ENCODE measurements at regions not wholly inside any gene's neighbourhood (a gene's known extent, or its start where the extent isn't known, plus 50 kb on each side); places are given as distances from the start of the nearest gene placed in this dataset.

GRCh38 chr12:89073027-89073398 is 279.3 kb downstream of the DUSP6 start:
- in situ Hi-C loops (cut with MboI; ENCODE audit: low sequenced_read_pairs), result loop anchor here (25.0 kb wide), 1 partner anchor 264 kb away; no protein-coding TSS in a partner anchor

GRCh38 chr12:89072294-89073026 is 279.8 kb downstream of the DUSP6 start:
- in situ Hi-C loops (cut with MboI; ENCODE audit: low sequenced_read_pairs), result loop anchor here (25.0 kb wide), 1 partner anchor 265 kb away; no protein-coding TSS in a partner anchor

GRCh38 chr12:89070603-89071002 is 281.7 kb downstream of the DUSP6 start:
- in situ Hi-C loops (cut with MboI; ENCODE audit: low sequenced_read_pairs), result loop anchor here (25.0 kb wide), 1 partner anchor 267 kb away; no protein-coding TSS in a partner anchor

GRCh38 chr12:89069431-89069830 is 282.9 kb downstream of the DUSP6 start:
- in situ Hi-C loops (cut with MboI; ENCODE audit: low sequenced_read_pairs), result loop anchor here (25.0 kb wide), 1 partner anchor 268 kb away; no protein-coding TSS in a partner anchor

- in situ Hi-C loops (cut with MboI; ENCODE audit: low sequenced_read_pairs), result loop anchor here (25.0 kb wide), 1 partner anchor 270 kb away; no protein-coding TSS in a partner anchor
Measured at GRCh38 chr12:89067421-89068187, 284.7 kb downstream of the DUSP6 start.

GRCh38 chr12:89064780-89065179 is 287.5 kb downstream of the DUSP6 start:
- in situ Hi-C loops (cut with MboI; ENCODE audit: low sequenced_read_pairs), result loop anchor here (25.0 kb wide), 1 partner anchor 273 kb away; no protein-coding TSS in a partner anchor

GRCh38 chr12:89064151-89064550 is 288.1 kb downstream of the DUSP6 start:
- in situ Hi-C loops (cut with MboI; ENCODE audit: low sequenced_read_pairs), result loop anchor here (25.0 kb wide), 1 partner anchor 273 kb away; no protein-coding TSS in a partner anchor

GRCh38 chr12:89062996-89063395 is 289.3 kb downstream of the DUSP6 start:
- in situ Hi-C loops (cut with MboI; ENCODE audit: low sequenced_read_pairs), result loop anchor here (25.0 kb wide), 1 partner anchor 274 kb away; no protein-coding TSS in a partner anchor

GRCh38 chr12:89059721-89060541 is 292.4 kb downstream of the DUSP6 start:
- in situ Hi-C loops (cut with MboI; ENCODE audit: low sequenced_read_pairs), result loop anchor here (10.0 to 25.0 kb wide), 2 partner anchors 95 to 277 kb away; no protein-coding TSS in a partner anchor

GRCh38 chr12:89059056-89059455 is 293.2 kb downstream of the DUSP6 start:
- in situ Hi-C loops (cut with MboI; ENCODE audit: low sequenced_read_pairs), result loop anchor here (10.0 to 25.0 kb wide), 2 partner anchors 96 to 278 kb away; no protein-coding TSS in a partner anchor

GRCh38 chr12:89058402-89058801 is 293.9 kb downstream of the DUSP6 start:
- in situ Hi-C loops (cut with MboI; ENCODE audit: low sequenced_read_pairs), result loop anchor here (10.0 to 25.0 kb wide), 2 partner anchors 96 to 279 kb away; no protein-coding TSS in a partner anchor

- in situ Hi-C loops (cut with MboI; ENCODE audit: low sequenced_read_pairs), result loop anchor here (10.0 to 25.0 kb wide), 2 partner anchors 101 to 283 kb away; no protein-coding TSS in a partner anchor
Measured at GRCh38 chr12:89053817-89054216, 298.5 kb downstream of the DUSP6 start.

GRCh38 chr12:89051065-89051677 is 301.1 kb downstream of the DUSP6 start:
- in situ Hi-C loops (cut with MboI; ENCODE audit: low sequenced_read_pairs), result loop anchor here (10.0 to 25.0 kb wide), 2 partner anchors 104 to 286 kb away; no protein-coding TSS in a partner anchor

GRCh38 chr12:89047856-89048418 is 304.4 kb downstream of the DUSP6 start:
- in situ Hi-C loops (cut with MboI; ENCODE audit: low sequenced_read_pairs), result loop anchor here (25.0 kb wide), 1 partner anchor 414 kb away; no protein-coding TSS in a partner anchor

GRCh38 chr12:89041078-89041477 is 311.2 kb downstream of the DUSP6 start:
- in situ Hi-C loops (cut with MboI; ENCODE audit: low sequenced_read_pairs), result loop anchor here (25.0 kb wide), 1 partner anchor 421 kb away; no protein-coding TSS in a partner anchor

GRCh38 chr12:89040146-89040964 is 311.9 kb downstream of the DUSP6 start:
- in situ Hi-C loops (cut with MboI; ENCODE audit: low sequenced_read_pairs), result loop anchor here (25.0 kb wide), 1 partner anchor 422 kb away; no protein-coding TSS in a partner anchor

GRCh38 chr12:89038831-89039512 is 313.3 kb downstream of the DUSP6 start:
- in situ Hi-C loops (cut with MboI; ENCODE audit: low sequenced_read_pairs), result loop anchor here (25.0 kb wide), 1 partner anchor 423 kb away; no protein-coding TSS in a partner anchor

GRCh38 chr12:89033062-89033461 is 319.2 kb downstream of the DUSP6 start:
- in situ Hi-C loops (cut with MboI; ENCODE audit: low sequenced_read_pairs), result loop anchor here (25.0 kb wide), 1 partner anchor 429 kb away; no protein-coding TSS in a partner anchor

All from HL-60/S4 treated with phorbol 12-myristate 13-acetate at 8.2 ng/mL for 4 days and 3 days (cell line).